HepG2 (cell line): ENCODE measurements at regions not wholly inside any gene's neighbourhood (a gene's known extent, or its start where the extent isn't known, plus 50 kb on each side); places are given as distances from the start of the nearest gene placed in this dataset.

Experiments used
- MAFK ChIP-seq, 2 experiments: IDR thresholded peaks in 1 of 2; conservative IDR thresholded peaks in 1 of 2; 2 replicates each; pipeline ENCODE4 v1.6.1; 2011; ENCODE audit warnings: improper control_type of control experiment in 2 of 2, low read length in 2 of 2
- MAZ ChIP-seq, 2 experiments: sonication (generic) in 1 of 2; formaldehyde crosslinking in 1 of 2; IDR thresholded peaks; 2 replicates each; pipeline versions ENCODE4 v1.5.0 to v1.6.1; 2012 to 2020; ENCODE audit warnings: low read depth in 2 of 2, mild to moderate bottlenecking in 2 of 2, borderline replicate concordance in 1 of 2, improper control_type of control experiment in 1 of 2, low read length in 1 of 2, missing genetic modification reagents in 1 of 2, moderate library complexity in 1 of 2
- MXD4 ChIP-seq: IDR thresholded peaks from 2 replicates; pipeline ENCODE4 v1.6.1; 2016; ENCODE audit warnings: mild to moderate bottlenecking, missing biosample characterization, missing genetic modification reagents
- MYC ChIP-seq: sonication (generic); formaldehyde crosslinking; IDR thresholded peaks from 2 replicates; pipeline ENCODE4 v1.9.0; 2021; ENCODE audit warnings: missing genetic modification reagents, borderline replicate concordance
- NFKBIZ ChIP-seq: IDR thresholded peaks from 2 replicates; pipeline ENCODE4 v1.6.1; 2018; ENCODE audit warnings: missing genetic modification reagents, missing compliant biosample characterization
- SRY ChIP-seq: sonication (generic); formaldehyde crosslinking; IDR thresholded peaks from 2 replicates; pipeline ENCODE4 v1.8.0; 2022; ENCODE audit warnings: mild to moderate bottlenecking, missing genetic modification reagents
- SYNCRIP ChIP-seq: fragments of 200-400 bp; formaldehyde crosslinking; IDR thresholded peaks from 2 replicates; pipeline ENCODE4 v1.6.1; 2018; ENCODE audit warnings: mild to moderate bottlenecking, low read depth, low read length; ENCODE audit not compliant: insufficient read depth
- TP53 ChIP-seq: sonication (generic); formaldehyde crosslinking; conservative IDR thresholded peaks from 2 replicates; pipeline ENCODE4 v1.4.0; 2020; ENCODE audit warnings: missing genetic modification reagents
- U2AF1 ChIP-seq: fragments of 200-400 bp; formaldehyde crosslinking; optimal IDR thresholded peaks from 2 replicates; pipeline ENCODE3; 2017; ENCODE audit warnings: mild to moderate bottlenecking, low read depth, low read length
- ZBTB1 ChIP-seq: sonication (generic); formaldehyde crosslinking; IDR thresholded peaks from 2 replicates; pipeline ENCODE4 v1.4.0; 2020; ENCODE audit warnings: missing genetic modification reagents, borderline replicate concordance
- ZBTB34 ChIP-seq: sonication (generic); formaldehyde crosslinking; IDR thresholded peaks from 2 replicates; pipeline ENCODE4 v1.8.0; 2022; ENCODE audit warnings: mild to moderate bottlenecking, missing genetic modification reagents
- ZHX2 ChIP-seq, 2 experiments: sonication (generic) in 1 of 2; formaldehyde crosslinking in 1 of 2; IDR thresholded peaks; 2 replicates each; pipeline versions ENCODE4 v1.6.1 to v1.9.0; 2014 to 2022; ENCODE audit warnings: antibody characterized with exemption in 1 of 2, borderline replicate concordance in 1 of 2, inconsistent platforms in 1 of 2, low read depth in 1 of 2, missing genetic modification reagents in 1 of 2
- ZNF101 ChIP-seq: sonication (generic); formaldehyde crosslinking; IDR thresholded peaks from 2 replicates; pipeline ENCODE4 v1.4.0; 2020; ENCODE audit warnings: mild to moderate bottlenecking, low read depth, missing genetic modification reagents, borderline replicate concordance
- ZNF264 ChIP-seq: sonication (generic); formaldehyde crosslinking; IDR thresholded peaks from 2 replicates; pipeline ENCODE4 v1.4.0; 2020; ENCODE audit warnings: missing genetic modification reagents
- ZNF343 ChIP-seq: sonication (generic); formaldehyde crosslinking; IDR thresholded peaks from 2 replicates; pipeline ENCODE4 v1.4.0; 2020; ENCODE audit warnings: mild to moderate bottlenecking, missing genetic modification reagents
- ZNF558 ChIP-seq: sonication (generic); formaldehyde crosslinking; IDR thresholded peaks from 2 replicates; pipeline ENCODE4 v1.9.0; 2022; ENCODE audit warnings: mild to moderate bottlenecking, missing genetic modification reagents, borderline replicate concordance
- ZNF589 ChIP-seq: sonication (generic); formaldehyde crosslinking; conservative IDR thresholded peaks from 2 replicates; pipeline ENCODE4 v1.8.0; 2022; ENCODE audit warnings: mild to moderate bottlenecking, moderate library complexity, missing genetic modification reagents
- ZNF616 ChIP-seq: sonication (generic); formaldehyde crosslinking; IDR thresholded peaks from 2 replicates; pipeline ENCODE4 v1.5.0; 2020; ENCODE audit warnings: low read depth, mild to moderate bottlenecking, missing genetic modification reagents
- ZNF800 ChIP-seq: sonication (generic); formaldehyde crosslinking; IDR thresholded peaks from 2 replicates; pipeline ENCODE4 v1.4.0; 2020; ENCODE audit warnings: missing genetic modification reagents

GRCh38 chr20:53652090-53652858, 58.6 kb upstream of the ZNF217 start (continued):
- TF ChIP-seq ZHX2 (IDR thresholded peaks at IDR 0.05; ENCODE audit: low read depth), result no peak
- TF ChIP-seq ZHX2 (CRISPR knock-in tag; IDR thresholded peaks at IDR 0.05; ENCODE audit: borderline replicate concordance), result no peak
- TF ChIP-seq ZNF589 (CRISPR knock-in tag), result no peak
- no peak for TF ChIP-seq ZNF101 (CRISPR knock-in tag)
- no peak for TF ChIP-seq TP53 (CRISPR knock-in tag)
- TF ChIP-seq MXD4 (CRISPR knock-in tag), result peak; percentile 59
- TF ChIP-seq SRY (CRISPR knock-in tag), result no peak
- TF ChIP-seq ZBTB34 (CRISPR knock-in tag), result peak; percentile 78; the same call in 1 of the 2 replicates
- no peak for TF ChIP-seq MYC (CRISPR knock-in tag)
- TF ChIP-seq ZNF264 (CRISPR knock-in tag), result peak; percentile 83
- 0 out of 4 replicates have a peak, but pooled peaks of 1 of the 2 experiments have one; percentile 1 for TF ChIP-seq MAFK (conservative IDR thresholded peaks at IDR 0.05 in 1 of 2, IDR thresholded peaks at IDR 0.05 in 1 of 2; ENCODE audit: low read length in 2 of 2)
- TF ChIP-seq NFKBIZ (CRISPR knock-in tag), result peak; percentile 83; the same call in 1 of the 2 replicates
- no peak for TF ChIP-seq ZBTB1
- TF ChIP-seq ZNF800 (CRISPR knock-in tag), result peak; percentile 40; the same call in 1 of the 2 replicates
- TF ChIP-seq ZNF558, result no peak
- TF ChIP-seq ZNF616, result no peak
- no peak for TF ChIP-seq MAZ (IDR thresholded peaks at IDR 0.05; ENCODE audit: borderline replicate concordance, low read depth, low read length)
- TF ChIP-seq MAZ (CRISPR knock-in tag; IDR thresholded peaks at IDR 0.05; ENCODE audit: low read depth), result no peak
- TF ChIP-seq U2AF1, result no peak
- TF ChIP-seq ZNF343 (CRISPR knock-in tag), result 0 out of 2 replicates have a peak, but pooled peaks have one; percentile 5
- TF ChIP-seq SYNCRIP, result no peak
